GM19455 (cell line): ENCODE measurements at regions not wholly inside any gene's neighbourhood (a gene's known extent, or its start where the extent isn't known, plus 50 kb on each side); places are given as distances from the start of the nearest gene placed in this dataset.
"Not testable (repeated sequence)": the region's sequence is repeated elsewhere in the genome, so short reads cannot be mapped to it uniquely, and the experiment has no call there.

Experiments
- ATAC-seq: cut with Tn5 transposase; IDR thresholded peaks from one replicate; pipeline ENCODE4 v1.9.1; 2021; ENCODE audit not compliant: unreplicated experiment

GRCh38 chr3:66838704-66839103 is 159.4 kb upstream of the KBTBD8 start:
- no peak for ATAC-seq

GRCh38 chr3:66839508-66839907 is 158.6 kb upstream of the KBTBD8 start:
- ATAC-seq: no peak

DNA sequence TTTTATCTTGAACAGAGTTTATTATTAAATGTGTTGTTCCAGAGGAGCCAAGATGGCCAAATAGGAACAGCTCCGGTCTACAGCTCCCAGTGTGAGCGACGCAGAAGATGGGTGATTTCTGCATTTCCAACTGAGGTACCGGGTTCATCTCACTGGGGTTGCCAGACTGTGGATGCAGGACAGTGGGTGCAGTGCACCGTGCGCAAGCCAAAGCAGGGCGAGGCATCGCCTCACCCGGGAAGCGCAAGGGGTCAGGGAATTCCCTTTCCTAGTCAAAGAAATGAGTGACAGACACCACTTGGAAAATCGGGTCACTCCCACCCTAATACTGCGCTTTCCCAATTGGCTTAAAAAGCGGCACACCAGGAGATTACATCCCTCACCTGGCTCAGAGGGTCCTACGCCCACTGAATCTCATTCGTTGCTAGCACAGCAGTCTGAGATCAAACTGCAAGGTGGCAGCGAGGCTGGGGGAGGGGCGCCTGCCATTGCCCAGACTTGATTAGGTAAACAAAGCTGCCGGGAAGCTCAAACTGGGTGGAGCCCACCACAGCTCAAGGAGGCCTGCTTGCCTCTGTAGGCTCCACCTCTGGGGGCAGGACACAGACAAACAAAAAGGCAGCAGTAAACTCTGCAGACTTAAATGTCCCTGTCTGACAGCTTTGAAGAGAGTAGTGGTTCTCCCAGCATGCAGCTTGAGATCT is 155.2 kb upstream of the KBTBD8 start:
- ATAC-seq: not testable (repeated sequence)

DNA sequence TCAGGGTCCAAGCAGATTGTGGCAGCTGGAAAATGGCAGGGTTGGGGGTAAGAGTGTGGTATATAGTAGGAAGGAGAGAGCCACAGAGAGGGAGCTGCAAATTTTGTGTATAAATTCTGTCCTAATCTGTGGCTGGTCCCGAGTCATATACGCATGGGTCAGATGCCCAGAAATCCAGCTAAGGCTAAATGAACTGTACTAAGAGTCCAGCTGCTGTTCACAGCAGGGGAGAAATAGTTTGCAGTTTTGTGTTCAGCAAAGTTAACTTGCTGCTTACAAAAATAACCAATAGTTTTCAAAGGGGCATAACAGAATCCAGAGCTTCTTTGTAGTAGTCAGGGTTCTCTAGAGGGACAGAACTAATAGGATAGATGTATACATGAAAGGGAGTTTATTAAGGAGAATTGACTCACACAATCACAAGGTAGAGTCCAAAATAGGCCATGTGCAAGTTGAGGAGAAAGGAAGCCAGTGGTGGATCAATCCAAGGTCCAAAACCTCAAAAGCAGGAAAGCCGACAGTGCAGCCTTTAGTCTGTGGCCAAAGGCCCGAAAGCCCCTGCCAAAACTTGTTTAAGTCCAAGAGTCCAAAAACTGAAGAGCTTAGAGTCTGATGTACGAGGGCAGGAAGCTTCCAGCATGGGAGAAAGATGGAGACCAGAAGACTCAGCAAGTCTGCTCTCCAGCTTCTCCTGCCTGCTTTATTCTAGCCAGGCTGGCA is 146.1 kb upstream of the KBTBD8 start:
- ATAC-seq: no peak

- ATAC-seq: no peak
Observed at GRCh38 chr3:66854601-66855151, 143.4 kb upstream of the KBTBD8 start.

DNA sequence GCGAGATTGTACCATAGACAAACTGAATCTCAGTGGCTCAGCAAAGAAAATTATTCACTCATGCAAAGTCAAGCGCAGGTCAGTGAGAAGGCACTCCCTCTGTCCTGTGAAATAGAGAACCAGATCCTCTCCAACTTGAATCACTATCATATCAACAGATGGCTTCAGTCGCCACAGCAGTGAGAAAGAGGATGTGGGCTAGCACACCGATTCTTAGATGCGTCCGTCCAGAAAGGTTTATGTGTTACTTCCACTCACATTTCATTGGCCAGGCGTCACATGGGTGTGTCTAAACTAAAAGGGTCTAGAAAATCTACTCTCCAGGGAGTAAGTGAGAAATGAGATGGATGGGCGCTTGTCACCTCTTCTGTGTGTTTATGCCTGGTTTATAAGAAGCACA is 141.6 kb upstream of the KBTBD8 start:
- ATAC-seq: peak; percentile 59

DNA sequence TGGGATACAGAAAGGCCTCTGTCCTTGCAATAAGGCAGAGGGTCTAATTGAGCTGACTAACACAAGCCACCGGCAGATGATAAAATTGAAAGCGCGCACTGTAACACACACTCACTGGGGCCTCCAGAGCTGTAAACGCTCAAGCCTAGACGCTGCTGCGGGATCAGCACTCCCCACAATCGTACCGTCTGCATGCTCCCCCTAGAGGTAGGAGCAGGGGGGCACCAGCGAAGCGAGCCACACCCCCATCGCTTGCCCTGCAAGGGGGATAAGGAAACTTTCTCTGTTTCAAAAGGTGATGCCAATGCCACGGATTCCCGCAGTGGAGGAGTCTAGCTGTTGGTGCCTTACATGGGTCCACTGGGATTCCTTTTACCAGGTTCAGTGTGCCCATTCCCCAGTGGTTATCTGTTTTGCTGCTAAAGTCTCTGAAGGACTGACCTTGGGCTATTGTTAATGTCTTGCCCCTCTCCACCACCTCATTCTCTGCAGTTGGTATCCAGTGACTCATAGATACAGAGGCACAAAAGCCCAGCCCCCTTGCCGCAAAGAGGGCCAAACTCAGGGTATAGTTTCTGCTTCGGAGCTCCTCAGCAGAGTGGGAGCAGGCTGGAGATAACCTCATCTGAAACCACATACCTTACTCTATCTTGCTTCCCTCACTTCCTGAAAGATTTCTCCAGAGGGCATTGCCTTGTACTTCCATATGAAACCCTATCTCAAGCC is 139.3 kb upstream of the KBTBD8 start:
- ATAC-seq: no peak

DNA sequence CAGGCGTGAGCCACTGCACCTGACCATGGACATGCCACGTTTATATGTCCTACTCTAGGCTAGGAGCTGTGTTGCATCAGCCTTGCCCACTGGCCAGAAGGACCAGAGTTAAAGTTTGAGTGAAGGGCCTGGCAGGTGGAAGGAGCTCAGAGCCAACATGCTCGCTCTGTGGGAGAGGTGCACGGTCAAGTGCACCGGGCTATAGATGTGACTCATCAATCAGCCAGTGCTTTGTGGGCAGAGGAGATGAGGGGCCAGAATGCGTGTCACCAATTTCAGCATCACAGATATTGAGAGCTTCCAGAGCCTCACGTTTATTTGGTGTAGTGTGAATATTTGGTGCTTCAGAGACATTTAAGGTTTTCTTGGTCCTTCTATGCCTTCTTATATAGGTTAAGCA is 137.3 kb upstream of the KBTBD8 start:
- ATAC-seq: no peak

DNA sequence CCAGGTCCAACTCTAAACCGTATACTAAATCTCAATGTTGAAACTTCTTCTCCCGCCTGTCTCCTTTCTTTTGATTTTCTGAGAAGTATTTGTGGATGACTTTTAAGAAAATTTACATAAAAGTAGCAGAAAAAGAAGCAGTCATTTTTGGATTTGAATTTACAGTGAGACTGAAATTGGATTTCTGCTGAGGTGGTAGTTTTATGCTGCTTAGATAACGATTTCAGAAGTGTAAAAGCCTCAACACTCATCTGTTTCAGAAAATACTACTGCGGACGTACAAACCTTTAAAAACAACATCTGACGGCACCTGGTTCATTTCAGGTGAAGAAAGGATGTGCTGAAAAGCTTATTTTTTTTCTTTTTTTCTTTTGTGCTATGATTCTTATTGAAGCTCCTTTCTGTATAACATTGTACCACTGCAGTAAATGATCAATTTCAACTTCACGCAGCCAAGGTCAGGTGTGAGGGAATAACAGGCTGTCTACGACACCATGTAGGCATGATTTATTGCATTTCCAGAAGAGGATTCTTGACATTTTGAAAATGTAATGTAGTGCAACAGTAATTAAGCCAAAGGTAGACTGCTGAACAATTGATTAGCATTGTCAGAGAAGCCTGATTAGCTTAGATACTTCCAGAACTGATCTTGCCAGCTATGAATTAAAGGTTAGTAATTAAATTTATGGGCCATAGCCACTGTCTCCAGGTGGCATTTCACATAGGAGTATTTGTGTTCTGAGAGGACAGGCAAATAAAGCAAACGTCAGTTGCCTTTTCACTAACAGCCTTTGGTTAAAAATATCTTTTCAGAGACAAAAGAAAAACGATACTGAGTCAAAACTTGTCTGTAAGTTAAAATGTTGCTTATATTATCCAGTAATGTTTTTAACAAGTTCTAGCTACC is 134.6 kb upstream of the KBTBD8 start:
- ATAC-seq: no peak

- ATAC-seq: no peak
Observed at GRCh38 chr3:66884659-66885058, 113.4 kb upstream of the KBTBD8 start.

GRCh38 chr3:66885326-66886000 is 112.6 kb upstream of the KBTBD8 start:
- ATAC-seq: no peak

GRCh38 chr3:66889750-66890494 is 108.2 kb upstream of the KBTBD8 start:
- ATAC-seq: no peak

GRCh38 chr3:66898155-66898554 is 100.0 kb upstream of the KBTBD8 start:
- no peak for ATAC-seq

DNA sequence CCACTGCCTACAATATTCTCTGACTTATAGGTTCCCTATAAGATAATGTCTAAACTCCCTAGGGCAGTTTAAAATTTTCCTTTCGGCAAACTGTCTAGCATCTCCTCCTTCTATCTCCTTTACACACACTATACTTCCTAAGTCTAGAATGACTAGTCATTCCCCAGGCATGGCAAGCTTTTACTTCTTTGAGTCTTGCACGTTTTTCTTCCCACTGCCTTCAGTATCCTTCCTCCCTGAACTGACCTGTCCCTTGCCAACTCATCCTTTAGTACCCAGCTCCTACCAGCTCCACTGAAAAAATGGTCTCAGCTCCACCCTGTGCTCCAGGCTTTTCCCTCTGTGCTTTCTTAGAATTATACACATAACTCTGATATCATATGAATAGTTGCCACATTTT is 93.8 kb upstream of the KBTBD8 start:
- ATAC-seq: no peak

GRCh38 chr3:66904831-66905493 is 93.1 kb upstream of the KBTBD8 start:
- no peak for ATAC-seq

- ATAC-seq: no peak
Observed at GRCh38 chr3:66907136-66907535, 91.0 kb upstream of the KBTBD8 start.

DNA sequence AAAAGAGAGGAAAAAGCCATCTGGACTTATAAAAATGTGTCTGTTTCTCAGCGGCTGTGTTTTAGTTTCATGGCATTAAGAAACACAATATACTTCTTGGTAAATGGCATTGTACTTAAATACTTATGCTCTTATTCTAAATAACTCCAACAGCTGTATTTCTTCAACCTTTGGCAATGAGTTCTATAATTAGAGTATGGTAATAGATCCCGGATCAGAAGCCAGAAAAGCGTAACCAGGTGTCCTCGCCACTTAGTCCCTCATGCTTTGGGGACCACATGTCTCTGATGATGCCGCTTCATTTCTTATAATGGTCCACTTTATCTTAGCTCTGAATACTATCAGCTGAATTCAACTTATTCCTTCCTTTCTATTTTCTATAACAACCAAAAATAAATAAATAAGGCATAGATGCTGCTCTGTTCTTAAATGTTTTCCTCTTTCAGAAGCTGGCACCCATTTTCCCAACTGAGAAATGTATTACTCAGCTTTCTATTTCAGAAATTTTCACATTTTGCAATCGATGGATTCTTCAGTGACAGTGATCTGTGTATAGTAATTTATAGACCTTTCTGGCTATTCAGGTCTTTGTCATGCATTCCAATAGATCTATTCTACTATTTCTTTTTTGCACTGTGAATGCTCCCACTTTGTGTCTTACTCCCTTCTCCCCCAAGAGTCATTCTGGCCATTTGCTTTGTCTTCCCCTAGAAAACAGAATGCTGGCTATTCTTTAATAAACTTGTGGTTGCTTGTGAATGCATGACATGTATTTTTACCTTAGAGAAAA is 87.6 kb upstream of the KBTBD8 start:
- no peak for ATAC-seq

GRCh38 chr3:66912306-66912705 is 85.8 kb upstream of the KBTBD8 start:
- ATAC-seq: no peak
